Jurkat, Clone E6-1 (cell line): ENCODE measurements at regions not wholly inside any gene's neighbourhood (a gene's known extent, or its start where the extent isn't known, plus 50 kb on each side); places are given as distances from the start of the nearest gene placed in this dataset.

Experiments
- DNase-seq: peaks from one replicate; pipeline ENCODE4 v3.0.0-alpha.2; 2011; ENCODE audit warnings: low read depth, low spot score
- H3K4me3 ChIP-seq: 2 replicates; pipeline ENCODE4 v1.5.1; 2011; ENCODE audit warnings: mild to moderate bottlenecking, low read length, control low read depth, moderate library complexity

DNA sequence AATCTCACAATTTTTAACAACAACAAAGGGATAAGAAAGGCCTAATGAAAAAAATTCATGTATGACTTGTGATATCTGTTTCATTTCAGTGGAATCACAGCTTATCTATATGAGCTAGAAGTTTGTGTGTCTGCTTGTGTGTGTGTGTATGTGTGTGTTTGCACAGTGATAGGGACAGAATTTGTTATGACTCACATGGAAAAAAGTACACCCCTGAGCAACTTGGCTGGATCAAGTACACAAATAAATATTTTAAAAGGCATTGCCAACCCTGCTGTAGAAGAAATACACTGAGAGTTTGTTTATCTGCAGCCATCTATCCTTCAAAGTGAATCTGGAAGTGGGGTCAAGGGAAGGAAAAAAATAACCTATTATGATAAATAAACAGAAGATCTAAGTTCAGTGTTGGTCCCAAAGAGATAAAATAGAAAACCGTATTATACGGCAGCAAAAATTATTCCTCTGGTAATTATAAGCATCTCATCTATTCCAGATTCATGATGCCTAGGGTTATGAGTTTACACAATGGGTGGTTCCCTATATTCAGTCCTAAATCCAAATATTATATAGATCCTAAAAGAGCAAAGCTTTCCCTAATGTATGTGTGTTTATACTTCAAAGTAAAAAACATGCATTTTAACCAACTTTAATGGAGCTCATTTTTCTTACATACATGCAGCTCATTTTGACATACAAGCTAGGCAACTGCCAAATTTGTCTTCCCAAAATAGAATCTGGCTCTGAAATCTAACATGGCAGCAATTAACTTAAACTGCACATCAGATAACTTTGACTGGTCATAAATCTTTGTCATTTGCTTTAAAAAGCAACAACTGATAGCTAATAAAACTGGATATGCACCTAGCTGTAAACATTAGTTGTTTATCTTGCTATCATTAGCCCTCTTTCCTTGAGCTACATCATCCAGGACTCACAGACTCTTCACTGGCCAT, 420.6 kb downstream of the IRS1 start:
- DNase-seq: no peak
- no peak overlapping the region for H3K4me3 ChIP-seq

DNA sequence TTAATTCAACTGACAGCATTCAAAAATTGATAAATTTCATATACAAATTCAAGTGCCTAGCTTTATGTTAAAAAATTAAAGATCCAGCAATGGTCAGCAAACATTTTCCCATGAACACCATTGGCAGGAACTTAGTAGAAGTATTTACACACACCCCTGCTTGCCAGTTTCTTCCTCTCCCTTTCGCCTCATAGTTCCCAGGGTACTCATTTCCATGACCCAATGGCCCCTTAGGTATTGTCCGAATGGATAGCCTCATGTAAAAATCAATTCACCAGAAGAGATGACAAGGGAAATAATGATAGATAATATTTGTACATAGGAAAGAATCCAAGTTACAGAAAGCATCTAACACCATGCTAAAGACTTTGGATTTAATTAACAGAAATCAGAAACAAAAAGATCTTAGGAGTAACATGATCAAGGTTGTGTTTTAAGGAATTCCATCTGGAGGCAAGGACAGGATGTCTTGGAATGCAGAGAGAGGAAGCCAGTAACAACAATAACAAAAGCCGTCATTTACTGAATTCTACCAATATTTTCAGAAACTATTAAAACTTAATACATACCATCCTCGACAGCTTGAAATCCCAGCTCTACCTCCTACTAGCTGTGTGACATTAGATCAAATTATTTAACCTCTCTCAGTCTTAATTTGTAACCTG, 423.0 kb downstream of the IRS1 start:
- H3K4me3 ChIP-seq: no peak overlapping the region
- DNase-seq: no peak

DNA sequence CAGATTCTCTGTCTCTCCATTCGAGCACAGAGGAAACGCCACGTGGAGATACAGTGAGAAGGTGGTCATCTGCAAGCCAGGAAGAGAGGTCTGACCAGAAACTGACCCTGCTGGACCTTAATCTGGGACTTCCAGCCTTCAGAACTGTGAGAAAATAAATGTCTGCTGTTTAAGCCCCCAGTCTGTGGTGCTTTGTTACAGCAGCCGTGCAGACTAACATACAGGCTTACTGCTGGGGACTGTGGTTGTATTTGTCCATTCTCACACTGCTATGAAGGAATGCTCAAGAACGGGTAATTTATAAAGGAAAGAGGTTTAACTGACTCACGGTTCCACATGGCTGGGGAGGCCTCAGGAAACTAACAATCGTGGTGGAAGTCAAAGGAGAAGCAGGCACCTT, 432.7 kb downstream of the IRS1 start:
- H3K4me3 ChIP-seq: no peak overlapping the region
- DNase-seq: no peak

DNA sequence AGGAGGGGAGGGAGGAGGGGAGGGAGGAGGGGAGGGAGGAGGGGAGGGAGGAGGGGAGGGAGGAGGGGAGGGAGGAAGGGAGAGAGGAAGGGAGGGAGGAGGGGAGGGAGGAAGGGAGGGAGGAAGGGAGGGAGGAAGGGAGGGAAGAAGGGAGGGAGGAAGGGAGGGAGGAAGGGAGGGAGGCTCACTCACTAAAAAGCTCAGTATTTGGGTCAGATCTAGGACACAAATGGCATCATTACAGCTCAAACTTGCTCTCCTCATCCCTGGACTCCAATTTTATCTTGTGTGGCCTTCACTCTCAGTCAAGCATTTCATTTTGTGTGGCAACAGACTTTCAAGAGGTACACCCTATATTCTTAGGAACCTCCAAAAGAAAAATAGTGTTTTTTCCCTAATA, 435.4 kb downstream of the IRS1 start:
- no peak for DNase-seq
- no peak overlapping the region for H3K4me3 ChIP-seq

DNA sequence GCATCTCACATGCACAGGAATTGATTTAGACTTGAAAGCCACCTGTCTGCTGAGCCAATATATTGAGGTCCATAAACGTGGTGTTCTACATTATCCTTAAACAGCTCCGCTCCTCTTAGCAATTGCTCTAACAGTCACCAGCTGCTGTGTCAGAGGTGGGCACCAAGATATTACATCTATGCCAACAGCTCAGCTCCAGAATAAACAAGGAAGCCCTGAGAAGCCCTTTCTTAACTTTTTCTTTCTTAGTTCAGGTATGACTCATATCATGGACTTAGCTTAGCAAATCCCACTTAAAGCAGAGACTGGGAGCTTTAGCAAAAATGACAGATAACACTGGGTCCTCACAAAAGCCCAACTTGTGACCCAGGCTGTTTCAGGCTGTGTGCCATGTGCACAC, 436.6 kb downstream of the IRS1 start:
- DNase-seq: no peak
- no peak overlapping the region for H3K4me3 ChIP-seq

DNA sequence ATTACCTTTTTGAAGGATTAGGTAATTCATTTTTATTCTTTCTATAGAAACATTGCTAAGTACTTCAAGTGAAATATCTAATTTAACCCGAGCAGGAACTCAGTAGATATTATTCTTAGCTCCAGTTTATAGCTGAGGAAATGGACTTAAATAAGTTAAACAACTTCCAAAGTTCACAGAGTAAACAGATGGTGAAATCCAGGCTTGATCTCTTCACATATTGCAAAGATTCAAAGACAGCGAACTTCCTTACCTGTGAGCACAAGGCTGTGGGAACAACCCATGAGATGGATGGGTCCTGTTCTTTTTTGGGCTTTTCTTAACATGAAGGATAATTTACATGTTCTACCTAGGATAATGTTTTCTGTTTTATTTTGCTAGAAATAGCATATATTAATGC, 439.0 kb downstream of the IRS1 start:
- no peak for DNase-seq
- no peak overlapping the region for H3K4me3 ChIP-seq

DNA sequence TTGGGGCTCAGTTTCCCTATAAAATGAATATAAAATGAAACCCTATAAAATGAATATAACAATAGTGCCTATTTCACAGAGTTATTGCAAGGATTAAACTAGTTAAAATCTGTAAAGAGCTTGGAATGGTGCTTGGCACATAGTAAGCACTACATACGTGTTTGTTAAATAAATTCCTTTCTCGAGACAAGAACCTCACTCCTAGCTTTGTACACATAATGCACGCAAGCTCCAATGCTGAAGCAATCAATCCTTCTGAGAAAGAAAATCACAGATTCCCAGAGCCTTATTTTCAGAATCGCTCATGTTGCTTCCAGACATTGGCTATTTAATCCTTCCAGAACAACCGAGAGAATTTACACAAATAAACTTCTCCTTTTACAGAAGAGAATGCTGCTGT, 440.9 kb downstream of the IRS1 start:
- H3K4me3 ChIP-seq: no peak overlapping the region
- no peak for DNase-seq

DNA sequence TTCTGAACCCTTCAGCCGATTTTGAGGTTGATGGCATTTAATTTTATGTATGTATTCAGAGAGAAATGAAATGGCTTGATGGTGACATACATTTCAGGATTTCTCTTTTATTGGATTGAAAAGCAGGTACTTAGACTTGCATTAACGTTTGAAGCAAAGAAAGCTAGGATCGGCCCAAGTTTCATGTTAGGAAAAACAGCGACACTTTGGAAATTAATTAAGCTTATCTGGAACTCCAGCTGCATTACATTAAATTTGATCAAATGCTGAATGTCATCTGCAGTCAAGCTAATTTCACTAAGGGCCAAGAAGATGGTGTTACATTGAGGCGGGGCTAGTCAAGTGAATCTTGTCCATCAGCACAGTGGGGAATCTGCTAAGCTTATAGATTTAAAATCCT, 441.8 kb downstream of the IRS1 start:
- no peak for DNase-seq
- H3K4me3 ChIP-seq: no peak overlapping the region

DNA sequence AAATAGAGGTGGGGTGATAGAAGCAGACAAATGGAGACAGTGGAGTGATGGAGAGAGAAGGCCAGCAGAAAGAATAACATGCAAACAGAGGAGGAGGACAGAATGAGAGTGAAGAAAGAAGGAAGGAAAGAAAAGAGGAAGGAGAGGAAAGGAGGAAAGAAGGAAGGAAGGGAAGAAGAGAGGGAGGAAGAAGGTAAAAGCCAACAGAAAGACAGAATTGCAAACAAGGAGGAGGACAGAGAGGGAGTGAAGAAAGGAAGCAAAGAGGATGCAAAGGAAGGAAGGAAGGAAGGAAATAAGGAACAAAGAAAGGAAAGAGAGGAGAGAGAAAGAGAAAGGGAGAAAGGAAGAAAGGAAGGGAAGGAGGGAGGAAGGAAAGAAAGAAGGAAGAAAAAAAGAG, 444.0 kb downstream of the IRS1 start:
- no peak overlapping the region for H3K4me3 ChIP-seq
- no peak for DNase-seq

DNA sequence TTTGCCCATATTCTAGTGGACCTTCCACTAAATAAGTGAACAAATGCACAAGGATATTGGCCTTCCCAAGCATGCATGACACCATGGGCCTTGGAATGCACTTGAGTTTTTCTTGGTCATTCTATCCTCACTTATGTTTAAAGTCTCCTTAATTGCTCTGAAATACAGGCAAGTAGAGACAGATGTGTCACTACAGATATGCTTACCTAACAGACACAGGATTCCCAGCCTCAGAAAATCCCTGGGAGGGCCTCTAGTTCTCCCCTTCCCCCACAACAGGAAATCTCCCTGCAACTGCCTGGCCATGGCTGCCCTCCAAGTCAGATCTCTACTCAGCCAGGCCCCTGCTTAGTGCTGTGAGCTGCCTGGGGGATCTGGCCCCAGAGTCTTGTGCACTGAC, 445.2 kb downstream of the IRS1 start:
- DNase-seq: no peak
- H3K4me3 ChIP-seq: no peak overlapping the region

DNA sequence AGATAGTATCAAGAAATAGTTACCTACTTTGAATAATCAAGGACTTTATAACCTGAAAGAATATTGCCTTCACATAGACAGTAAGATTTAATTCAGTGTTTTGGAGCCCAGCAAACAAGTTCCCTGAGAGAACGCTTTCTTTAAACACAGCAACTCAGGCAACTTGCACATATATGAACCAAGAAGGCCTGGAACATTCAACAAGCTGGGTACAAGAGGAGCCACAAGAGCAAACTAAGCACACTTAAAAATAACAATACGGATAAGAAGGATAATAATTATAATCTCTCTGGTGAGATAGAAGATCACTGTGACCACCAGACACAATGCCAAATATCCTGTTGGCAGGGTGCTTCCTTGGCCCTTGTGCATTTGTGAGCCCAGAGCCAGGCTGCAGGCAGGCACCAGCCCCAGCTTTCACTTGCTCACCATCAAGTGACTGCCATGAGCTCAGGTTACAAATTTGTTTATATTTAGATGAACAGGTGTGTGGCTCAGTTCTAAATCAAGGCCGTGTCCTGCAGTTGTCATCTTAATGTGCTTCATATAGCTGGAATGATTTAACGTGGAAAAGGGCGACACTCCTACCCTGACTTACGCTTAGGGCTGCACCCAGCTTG, 446.6 kb downstream of the IRS1 start:
- DNase-seq: no peak
- no peak overlapping the region for H3K4me3 ChIP-seq

DNA sequence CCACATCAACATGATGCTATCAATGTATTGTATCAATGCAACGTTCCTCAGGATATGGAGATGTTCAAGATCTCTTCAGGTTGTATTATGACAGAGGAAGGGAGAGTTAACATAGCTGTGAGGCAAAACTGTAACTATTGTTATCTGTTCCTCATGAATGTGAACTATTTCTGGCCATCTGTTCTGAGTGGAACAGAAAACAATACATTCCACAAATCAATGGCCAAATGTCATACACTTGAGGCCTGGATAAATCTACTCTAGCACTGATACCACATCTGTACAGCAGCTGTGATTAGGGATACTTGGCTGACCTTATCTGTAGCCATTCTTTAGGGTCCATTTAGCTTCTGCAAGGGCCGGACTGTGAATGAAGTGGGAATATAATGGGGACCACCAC, 447.9 kb downstream of the IRS1 start:
- H3K4me3 ChIP-seq: no peak overlapping the region
- DNase-seq: no peak

DNA sequence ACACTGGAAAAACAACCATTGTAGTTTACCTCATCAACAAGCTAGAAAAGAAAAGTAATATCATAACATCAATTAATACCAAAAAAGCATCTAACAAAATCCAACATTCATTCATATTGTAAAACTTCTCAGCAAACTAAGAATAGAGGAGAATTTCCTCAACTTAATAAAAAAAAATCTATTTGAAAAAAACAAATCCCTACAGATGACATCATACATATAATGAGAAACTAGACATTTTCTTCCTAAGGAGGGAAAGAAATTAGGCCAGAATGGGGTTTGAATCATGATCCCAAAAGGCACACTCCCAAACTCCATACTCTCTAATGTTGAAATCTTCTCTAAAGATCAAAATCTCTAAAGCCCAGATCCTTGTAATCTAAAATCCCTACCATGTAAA, 460.0 kb downstream of the IRS1 start:
- no peak overlapping the region for H3K4me3 ChIP-seq
- DNase-seq: no peak

DNA sequence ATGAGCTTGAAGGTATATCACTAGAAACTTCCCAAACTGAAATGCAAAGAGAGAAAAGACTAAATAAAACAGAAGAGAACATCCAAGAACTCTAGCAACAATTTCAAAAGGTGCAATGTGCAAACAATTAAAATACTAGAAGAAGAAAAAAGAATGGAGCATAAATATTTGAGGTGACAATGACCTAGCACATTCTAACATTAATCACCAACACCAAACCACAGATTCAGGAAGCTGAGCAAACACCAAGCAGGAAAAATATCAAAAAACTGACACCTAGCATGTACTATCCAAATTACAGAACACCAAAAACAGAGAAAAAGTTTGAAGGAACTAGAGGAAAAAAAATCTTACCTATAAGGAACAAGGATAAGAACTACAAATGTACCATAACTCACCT, 460.8 kb downstream of the IRS1 start:
- DNase-seq: no peak

DNA sequence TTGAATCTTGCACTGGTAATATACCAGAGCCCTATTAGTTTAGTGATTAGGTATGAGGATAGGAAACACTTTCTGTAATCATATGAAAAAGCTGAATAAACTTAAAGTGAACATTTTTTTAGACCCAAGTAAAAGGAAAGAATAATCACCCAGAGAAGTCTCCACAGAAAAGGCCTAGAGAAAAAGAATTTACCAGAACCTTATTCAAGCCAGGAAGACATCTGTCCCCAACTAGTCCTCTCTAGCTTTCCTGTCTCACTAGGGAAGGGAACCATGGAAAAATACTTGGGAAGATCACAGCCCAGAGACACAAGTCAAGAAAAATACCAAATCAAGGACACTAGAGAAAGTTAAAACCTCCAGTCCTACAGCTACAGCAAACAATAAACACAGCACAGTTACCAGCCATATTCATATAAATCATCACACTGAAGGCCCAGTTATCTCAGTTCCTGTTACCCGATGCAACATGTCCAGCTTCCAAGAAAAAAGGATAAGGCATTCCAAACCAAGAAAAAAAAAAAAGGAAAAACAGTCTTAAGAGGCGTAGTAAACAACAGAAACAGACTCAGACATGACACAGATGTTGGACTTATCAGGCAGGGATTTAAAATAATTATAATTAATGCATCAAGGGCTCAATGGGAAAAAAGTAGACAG, 461.5 kb downstream of the IRS1 start:
- H3K4me3 ChIP-seq: no peak overlapping the region
- no peak for DNase-seq

More for the DNA sequence above, 460.8 kb downstream of the IRS1 start:
- H3K4me3 ChIP-seq: no peak overlapping the region

DNA sequence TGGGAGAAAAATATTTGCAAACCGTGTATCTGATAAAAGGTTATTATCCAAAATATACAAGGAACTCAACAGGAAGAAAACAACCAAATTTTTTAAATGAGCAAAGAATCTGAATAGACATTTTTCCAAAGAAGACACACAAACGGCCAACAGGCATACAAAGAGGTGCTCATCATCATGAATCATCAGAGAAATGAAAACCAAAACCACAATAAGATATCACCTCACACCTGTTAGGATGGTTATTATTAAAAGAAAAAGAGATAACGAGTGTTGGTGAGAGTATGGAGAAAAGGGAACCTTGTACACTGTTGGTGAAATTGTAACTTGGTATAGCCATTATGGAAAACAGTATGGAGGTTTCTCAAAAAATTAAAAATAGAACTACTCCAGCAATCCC, 463.3 kb downstream of the IRS1 start:
- DNase-seq: no peak
- no peak overlapping the region for H3K4me3 ChIP-seq

DNA sequence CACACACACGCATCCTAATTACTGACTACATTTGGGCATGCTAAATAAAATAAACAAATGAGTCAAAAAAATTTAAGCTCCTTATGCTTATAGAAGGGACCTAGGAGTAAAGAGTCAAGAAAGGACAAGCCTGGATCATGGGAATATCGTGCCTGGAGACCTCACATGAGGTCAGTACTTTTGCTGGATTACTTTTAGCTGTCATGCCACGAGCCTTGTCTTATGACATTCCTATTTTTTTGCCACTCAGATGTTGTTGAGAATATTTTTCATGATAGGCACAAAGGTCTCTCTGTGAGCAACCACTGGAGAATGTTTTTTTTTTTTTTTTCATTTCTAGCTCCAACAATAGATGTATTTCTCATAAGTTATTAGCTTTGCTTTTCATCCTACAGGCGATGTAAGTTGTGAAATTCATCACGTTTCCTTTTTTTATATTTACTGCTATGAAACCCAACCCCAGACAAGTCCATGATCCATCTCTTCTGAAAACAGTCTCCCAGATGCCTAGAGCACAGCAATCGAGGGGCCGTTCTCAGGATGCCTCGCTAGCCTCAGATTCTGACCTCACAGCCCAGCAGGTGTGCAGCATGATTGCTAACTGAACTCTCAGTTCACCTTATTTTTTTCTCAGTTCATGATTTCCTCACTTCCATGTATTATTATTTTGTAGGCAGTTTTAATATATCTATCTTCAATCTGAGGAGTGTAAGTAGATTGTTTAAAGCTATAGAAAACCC, 464.5 kb downstream of the IRS1 start:
- no peak overlapping the region for H3K4me3 ChIP-seq
- DNase-seq: no peak

DNA sequence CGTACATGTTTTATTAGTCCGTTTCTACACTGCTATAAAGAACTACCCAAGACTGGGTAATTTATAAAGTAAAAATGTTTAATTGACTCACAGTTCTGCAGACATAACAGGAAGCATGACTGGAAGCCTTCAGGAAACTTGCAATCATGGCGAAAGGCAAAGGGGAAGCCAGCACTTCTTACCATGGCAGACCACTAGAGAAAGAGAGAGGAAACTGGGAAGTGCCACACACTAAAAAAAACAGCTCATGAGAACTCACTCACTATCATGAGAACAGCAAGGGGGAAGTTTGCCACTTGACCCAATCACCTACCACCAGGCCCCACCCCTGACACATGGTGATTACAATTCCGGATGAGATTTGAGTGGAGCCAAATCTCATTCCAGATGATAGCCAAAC, 466.2 kb downstream of the IRS1 start:
- no peak overlapping the region for H3K4me3 ChIP-seq
- no peak for DNase-seq

DNA sequence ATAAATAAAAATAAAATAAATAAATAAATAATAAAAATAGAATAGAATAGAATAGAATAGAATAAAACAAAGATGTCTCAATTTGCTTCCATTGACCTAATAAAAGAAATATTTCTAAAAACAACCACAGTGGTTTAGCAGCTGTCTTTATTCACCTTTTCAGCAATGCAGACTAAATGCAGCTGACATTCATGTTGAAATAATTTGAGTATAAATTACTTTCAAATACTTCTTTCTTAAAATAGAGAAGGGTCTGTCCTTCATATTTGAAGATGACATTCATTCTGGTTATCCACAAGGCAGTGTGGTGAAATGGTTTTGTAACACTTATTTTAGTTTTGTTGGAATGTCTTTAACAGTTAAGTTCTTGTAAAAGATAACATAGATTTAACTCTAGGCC, 469.4 kb downstream of the IRS1 start:
- no peak for DNase-seq

More for the DNA sequence above, 469.4 kb downstream of the IRS1 start:
- H3K4me3 ChIP-seq: no peak overlapping the region
